H1 (cell line): ENCODE measurements at regions not wholly inside any gene's neighbourhood (a gene's known extent, or its start where the extent isn't known, plus 50 kb on each side); places are given as distances from the start of the nearest gene placed in this dataset.

Source experiments
- EP300 ChIP-seq, 2 experiments: IDR thresholded peaks; 1 replicate in 1 of 2; 2 replicates in 1 of 2; pipeline ENCODE4 v1.6.1; 2011 to 2012; ENCODE audit warnings: low read depth in 2 of 2, low read length in 2 of 2, mild to moderate bottlenecking in 2 of 2, borderline replicate concordance in 1 of 2, inconsistent platforms in 1 of 2, moderate library complexity in 1 of 2
- HDAC6 ChIP-seq: IDR thresholded peaks from one replicate; pipeline ENCODE4 v1.7.1; 2012; ENCODE audit warnings: low read depth, mild to moderate bottlenecking, inconsistent platforms, low read length, moderate library complexity
- POLR2A ChIP-seq, 2 experiments: IDR thresholded peaks; 1 replicate in 1 of 2; 2 replicates in 1 of 2; pipeline ENCODE4 v1.6.1; 2011; ENCODE audit warnings: low read depth in 2 of 2, low read length in 2 of 2, mild to moderate bottlenecking in 2 of 2; ENCODE audit errors: control extremely low read depth in 1 of 2
- POLR2AphosphoS5 ChIP-seq: IDR thresholded peaks from 2 replicates; pipeline ENCODE4 v1.6.1; 2011; ENCODE audit warnings: low read depth, low read length
- RBBP5 ChIP-seq: IDR thresholded peaks from 2 replicates; pipeline ENCODE4 v1.7.1; 2012; ENCODE audit warnings: low read depth, mild to moderate bottlenecking, inconsistent platforms, low read length, moderate library complexity, borderline replicate concordance
- TAF1 ChIP-seq: IDR thresholded peaks from 2 replicates; pipeline ENCODE4 v1.6.1; 2011; ENCODE audit warnings: mild to moderate bottlenecking, low read depth, low read length
- YY1 ChIP-seq: IDR thresholded peaks from 2 replicates; pipeline ENCODE4 v1.6.1; 2011; ENCODE audit warnings: low read depth, mild to moderate bottlenecking, low read length
- ZNF274 ChIP-seq: IDR thresholded peaks from 2 replicates; pipeline ENCODE4 v1.7.0; 2012; ENCODE audit warnings: low read length, borderline replicate concordance; ENCODE audit errors: extremely low read depth
- TF ChIP-seq, protein P1 (sequence below), 3 experiments: IDR thresholded peaks; 1 replicate in 2 of 3; 2 replicates in 1 of 3; pipeline versions ENCODE4 v1.5.1 to v1.6.1; 2011; ENCODE audit warnings: low read length in 3 of 3, mild to moderate bottlenecking in 3 of 3, inconsistent platforms in 2 of 3, low read depth in 1 of 3, moderate library complexity in 1 of 3; ENCODE audit not compliant: insufficient read depth in 1 of 3; ENCODE audit errors: control extremely low read depth in 1 of 3
- TF ChIP-seq, protein P2 (sequence below): IDR thresholded peaks from 2 replicates; pipeline ENCODE4 v1.6.1; 2012; ENCODE audit warnings: low read length, inconsistent platforms
- TF ChIP-seq, protein P3 (sequence below): IDR thresholded peaks from 2 replicates; pipeline ENCODE4 v1.6.1; 2011; ENCODE audit warnings: low read length, improper control_type of control experiment

GRCh38 chr3:194964809-194965208 is 279.1 kb downstream of the FAM43A start:
- TF ChIP-seq POLR2AphosphoS5 (no peak), POLR2A (IDR thresholded peaks at IDR 0.05; ENCODE audit: control extremely low read depth in 1 of 2, low read depth in 2 of 2, low read length in 2 of 2) (no peak), ZNF274 (no peak), YY1 (no peak), EP300 (IDR thresholded peaks at IDR 0.05; ENCODE audit: borderline replicate concordance in 1 of 2, low read depth in 2 of 2, low read length in 2 of 2) (no peak), TAF1 (no peak), RBBP5 (no peak), HDAC6 (no peak)
- TF ChIP-seq, protein P1, sequence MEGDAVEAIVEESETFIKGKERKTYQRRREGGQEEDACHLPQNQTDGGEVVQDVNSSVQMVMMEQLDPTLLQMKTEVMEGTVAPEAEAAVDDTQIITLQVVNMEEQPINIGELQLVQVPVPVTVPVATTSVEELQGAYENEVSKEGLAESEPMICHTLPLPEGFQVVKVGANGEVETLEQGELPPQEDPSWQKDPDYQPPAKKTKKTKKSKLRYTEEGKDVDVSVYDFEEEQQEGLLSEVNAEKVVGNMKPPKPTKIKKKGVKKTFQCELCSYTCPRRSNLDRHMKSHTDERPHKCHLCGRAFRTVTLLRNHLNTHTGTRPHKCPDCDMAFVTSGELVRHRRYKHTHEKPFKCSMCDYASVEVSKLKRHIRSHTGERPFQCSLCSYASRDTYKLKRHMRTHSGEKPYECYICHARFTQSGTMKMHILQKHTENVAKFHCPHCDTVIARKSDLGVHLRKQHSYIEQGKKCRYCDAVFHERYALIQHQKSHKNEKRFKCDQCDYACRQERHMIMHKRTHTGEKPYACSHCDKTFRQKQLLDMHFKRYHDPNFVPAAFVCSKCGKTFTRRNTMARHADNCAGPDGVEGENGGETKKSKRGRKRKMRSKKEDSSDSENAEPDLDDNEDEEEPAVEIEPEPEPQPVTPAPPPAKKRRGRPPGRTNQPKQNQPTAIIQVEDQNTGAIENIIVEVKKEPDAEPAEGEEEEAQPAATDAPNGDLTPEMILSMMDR (IDR thresholded peaks at IDR 0.05; ENCODE audit: control extremely low read depth in 1 of 3, insufficient read depth in 1 of 3, low read depth in 1 of 3, low read length in 3 of 3) = peak in 1 of 3 experiments; percentile 16; a peak in 1 of 4 replicates
- TF ChIP-seq, protein P2, sequence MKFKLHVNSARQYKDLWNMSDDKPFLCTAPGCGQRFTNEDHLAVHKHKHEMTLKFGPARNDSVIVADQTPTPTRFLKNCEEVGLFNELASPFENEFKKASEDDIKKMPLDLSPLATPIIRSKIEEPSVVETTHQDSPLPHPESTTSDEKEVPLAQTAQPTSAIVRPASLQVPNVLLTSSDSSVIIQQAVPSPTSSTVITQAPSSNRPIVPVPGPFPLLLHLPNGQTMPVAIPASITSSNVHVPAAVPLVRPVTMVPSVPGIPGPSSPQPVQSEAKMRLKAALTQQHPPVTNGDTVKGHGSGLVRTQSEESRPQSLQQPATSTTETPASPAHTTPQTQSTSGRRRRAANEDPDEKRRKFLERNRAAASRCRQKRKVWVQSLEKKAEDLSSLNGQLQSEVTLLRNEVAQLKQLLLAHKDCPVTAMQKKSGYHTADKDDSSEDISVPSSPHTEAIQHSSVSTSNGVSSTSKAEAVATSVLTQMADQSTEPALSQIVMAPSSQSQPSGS = no peak
- TF ChIP-seq, protein P3, sequence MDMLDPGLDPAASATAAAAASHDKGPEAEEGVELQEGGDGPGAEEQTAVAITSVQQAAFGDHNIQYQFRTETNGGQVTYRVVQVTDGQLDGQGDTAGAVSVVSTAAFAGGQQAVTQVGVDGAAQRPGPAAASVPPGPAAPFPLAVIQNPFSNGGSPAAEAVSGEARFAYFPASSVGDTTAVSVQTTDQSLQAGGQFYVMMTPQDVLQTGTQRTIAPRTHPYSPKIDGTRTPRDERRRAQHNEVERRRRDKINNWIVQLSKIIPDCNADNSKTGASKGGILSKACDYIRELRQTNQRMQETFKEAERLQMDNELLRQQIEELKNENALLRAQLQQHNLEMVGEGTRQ = no peak
